ENCODE measurements at regions not wholly inside any gene's neighbourhood (a gene's known extent, or its start where the extent isn't known, plus 50 kb on each side); places are given as distances from the start of the nearest gene placed in this dataset.

DNA sequence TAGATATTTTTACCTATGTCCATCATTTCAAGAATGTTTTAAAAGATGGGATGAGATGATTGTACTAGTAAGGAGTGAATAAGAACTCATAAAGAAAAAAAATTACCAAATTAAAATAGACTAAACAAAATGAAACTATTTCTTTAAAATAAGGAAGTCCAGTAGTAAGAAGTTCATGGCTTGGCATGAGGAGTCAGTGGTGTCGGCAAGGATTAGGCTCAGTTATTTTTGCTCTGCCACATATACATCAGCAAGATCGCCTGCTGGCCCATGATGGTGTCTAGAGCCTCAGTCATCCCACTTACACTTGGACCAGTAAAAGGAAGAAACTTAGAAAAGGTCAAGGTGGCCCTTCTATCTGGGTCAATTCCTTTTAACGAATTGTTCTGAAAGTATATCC lies 300.9 kb upstream of the SLC8A1 start:
- TF ChIP-seq CTCF (conservative IDR thresholded peaks at IDR 0.05; ENCODE audit: control insufficient read depth, insufficient read depth, low read depth, low read length) = no peak
- H3K4me3 ChIP-seq (ENCODE audit: control insufficient read depth, low read depth, low read length) = no peak overlapping the region
- no peak for DNase-seq (ENCODE audit: low read depth)

DNA sequence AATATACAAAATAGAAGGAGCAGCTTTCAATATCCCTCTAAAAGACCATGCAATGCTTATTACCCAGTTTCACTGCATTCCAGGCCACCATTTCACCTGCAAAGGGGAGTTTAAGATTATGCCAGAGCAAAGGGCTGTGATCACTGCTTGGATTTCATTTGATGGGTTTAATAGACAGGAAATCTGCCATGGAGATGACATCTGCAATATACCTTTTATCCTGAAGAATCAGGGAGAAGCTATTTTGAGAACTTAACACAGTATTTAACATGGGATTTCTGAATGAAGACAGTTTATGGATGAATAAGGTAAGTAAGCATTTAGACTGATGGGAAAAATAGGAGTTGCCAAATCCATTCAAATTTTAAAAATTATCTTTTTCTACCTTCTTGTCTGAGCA lies 303.0 kb upstream of the SLC8A1 start:
- no peak for TF ChIP-seq CTCF (conservative IDR thresholded peaks at IDR 0.05; ENCODE audit: control insufficient read depth, insufficient read depth, low read depth, low read length)
- no peak for DNase-seq (ENCODE audit: low read depth)
- no peak overlapping the region for H3K4me3 ChIP-seq (ENCODE audit: control insufficient read depth, low read depth, low read length)

DNA sequence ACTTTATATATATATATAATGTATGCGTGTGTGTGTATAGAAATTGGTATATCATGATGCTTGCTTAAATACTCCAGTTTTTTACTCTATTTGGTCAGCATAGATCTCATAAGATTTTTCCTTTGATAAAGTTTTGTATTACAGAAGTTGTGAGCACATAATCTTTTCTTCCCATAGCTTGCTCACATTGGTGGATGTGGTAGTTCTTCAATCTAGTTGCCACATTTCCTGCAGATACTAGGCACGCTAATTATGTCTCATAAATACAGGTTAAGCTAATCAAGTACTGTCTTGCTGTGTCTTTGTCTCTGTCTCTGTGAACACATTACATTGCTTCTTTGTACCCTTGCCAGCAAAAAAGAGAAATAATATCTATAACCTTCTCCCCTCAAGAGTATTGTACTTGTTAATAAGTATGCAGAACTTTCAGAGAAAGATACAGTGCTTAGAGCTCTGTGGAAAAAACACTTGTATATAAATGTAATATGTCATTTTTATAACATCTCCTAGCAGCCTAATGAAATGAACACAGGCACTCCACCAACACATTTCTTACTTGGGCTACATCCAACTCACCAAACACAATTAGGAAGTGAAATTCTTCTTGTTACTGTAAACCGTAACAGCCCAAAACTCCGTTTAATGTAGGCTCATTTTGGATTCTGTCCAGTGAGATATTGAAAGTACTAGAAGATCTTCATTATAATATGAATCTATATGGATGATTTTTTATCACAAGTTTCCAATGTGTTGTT lies 306.7 kb upstream of the SLC8A1 start:
- no peak for DNase-seq (ENCODE audit: low read depth)
- TF ChIP-seq CTCF (conservative IDR thresholded peaks at IDR 0.05; ENCODE audit: control insufficient read depth, insufficient read depth, low read depth, low read length) = no peak
- H3K4me3 ChIP-seq (ENCODE audit: control insufficient read depth, low read depth, low read length) = no peak overlapping the region

- TF ChIP-seq CTCF (conservative IDR thresholded peaks at IDR 0.05; ENCODE audit: control insufficient read depth, insufficient read depth, low read depth, low read length) = peak; percentile 98
- H3K4me3 ChIP-seq (ENCODE audit: control insufficient read depth, low read depth, low read length) = no peak overlapping the region
- peak; percentile 64 for DNase-seq (ENCODE audit: low read depth)
Observed at GRCh38 chr2:40760071-40760666, 308.3 kb upstream of the SLC8A1 start.

DNA sequence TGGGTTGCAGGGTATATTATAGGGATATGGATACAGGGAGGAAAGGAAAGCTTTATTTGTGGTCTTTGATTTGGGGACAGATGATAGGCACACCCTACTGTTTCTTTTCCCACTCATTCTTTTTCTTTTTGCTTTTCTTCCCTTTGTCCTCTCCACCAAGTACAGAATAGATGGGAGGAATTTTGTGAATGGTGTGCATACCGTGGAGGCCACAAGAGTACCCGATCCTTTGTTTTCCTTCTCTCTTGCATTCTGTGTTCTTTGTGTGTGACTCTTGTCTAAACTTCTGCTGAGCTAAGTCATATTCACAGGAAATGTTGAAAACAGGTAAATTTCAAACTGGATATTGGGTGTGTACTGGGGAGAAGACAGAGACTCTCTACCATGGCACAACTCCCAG lies 321.4 kb upstream of the SLC8A1 start:
- H3K4me3 ChIP-seq (ENCODE audit: control insufficient read depth, low read depth, low read length) = no peak overlapping the region
- no peak for TF ChIP-seq CTCF (conservative IDR thresholded peaks at IDR 0.05; ENCODE audit: control insufficient read depth, insufficient read depth, low read depth, low read length)
- no peak for DNase-seq (ENCODE audit: low read depth)

DNA sequence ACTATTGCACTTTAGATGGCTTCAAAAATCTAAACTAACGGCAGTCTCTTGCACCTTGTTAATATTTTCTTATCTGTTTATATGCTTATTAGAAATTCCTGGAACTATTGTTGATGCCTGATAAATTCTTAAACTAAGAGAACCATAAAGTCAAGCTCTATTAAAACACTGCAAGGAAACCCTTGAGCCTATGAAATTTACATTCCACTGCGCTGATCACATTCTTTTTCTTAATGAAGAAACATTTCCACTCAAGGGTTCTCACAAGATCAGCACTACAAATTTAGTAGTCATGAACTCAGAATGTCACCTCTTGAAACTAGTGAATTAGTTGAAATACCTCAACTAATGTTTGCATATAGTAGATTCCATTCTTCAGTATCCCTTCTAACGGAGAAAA lies 331.8 kb upstream of the SLC8A1 start:
- DNase-seq (ENCODE audit: low read depth) = no peak
- no peak overlapping the region for H3K4me3 ChIP-seq (ENCODE audit: control insufficient read depth, low read depth, low read length)
- TF ChIP-seq CTCF (conservative IDR thresholded peaks at IDR 0.05; ENCODE audit: control insufficient read depth, insufficient read depth, low read depth, low read length) = no peak

Data from fibroblast of mammary gland (primary cell).